HepG2 (cell line): ENCODE measurements at regions not wholly inside any gene's neighbourhood (a gene's known extent, or its start where the extent isn't known, plus 50 kb on each side); places are given as distances from the start of the nearest gene placed in this dataset.

Experiments
- ATAC-seq: fragments of 200-7000 bp; cut with Tn5 transposase; 3 replicates; pipeline ENCODE4 v1.9.1; 2020; ENCODE audit warnings: mild to moderate bottlenecking, moderate library complexity
- BruUV-seq: library from RNA; stranded (reverse); fragments of 400-500 nt; replicated peaks from 2 replicates; lab custom pipeline; 2021; lab: Mats Ljungman, UMichigan
- CTCF ChIA-PET: fragments of 300-600 bp; formaldehyde crosslinking; extraction: SDS; loops from one replicate; lab custom pipeline; 2021; ENCODE audit warnings: low total read pairs, inconsistent platforms, low intra/inter-chr PET ratio; lab: Yijun Ruan, JAX
- POLR2A ChIA-PET: fragments of 350-600 bp; sonication (Branson Sonifier 250); formaldehyde crosslinking; loops from one replicate; lab custom pipeline; 2020; ENCODE audit warnings: antibody characterized with exemption, inconsistent platforms; lab: Yijun Ruan, JAX
- DNase-seq: peaks from one replicate; pipeline ENCODE4 v3.0.0-alpha.2; 2015; ENCODE audit warnings: low spot score
- FAIRE-seq: peaks from 3 replicates; lab custom pipeline; 2011; peaks lifted over from hg19 to GRCh38; lab: Jason Lieb, UNC
- H2AFZ ChIP-seq: one replicate; pipeline ENCODE4 v1.6.1; 2011; ENCODE audit warnings: low read length, inconsistent platforms
- H3K27ac ChIP-seq: fragments of 300-600 bp; 3 replicates; pipeline ENCODE4 v1.8.0; 2011; ENCODE audit warnings: mixed run types, mild to moderate bottlenecking, mixed read lengths, low read length, inconsistent platforms; ENCODE audit not compliant: insufficient read depth; ENCODE audit errors: extremely low read length
- H3K27me3 ChIP-seq, 2 experiments: fragments of 200-600 bp in 1 of 2; 2 replicates in 1 of 2; 3 replicates in 1 of 2; pipeline versions ENCODE4 v1.6.0 to v1.8.0; 2011; ENCODE audit warnings: low read length in 2 of 2, mild to moderate bottlenecking in 2 of 2, moderate library complexity in 2 of 2, inconsistent platforms in 1 of 2; ENCODE audit not compliant: insufficient read depth in 2 of 2, control insufficient read depth in 1 of 2
- H3K36me3 ChIP-seq, 2 experiments: fragments of 200-600 bp in 1 of 2; replicated peaks in 1 of 2; 2 replicates in 1 of 2; 3 replicates in 1 of 2; pipeline versions ENCODE4 v1.5.1 to v1.8.0; 2011; ENCODE audit warnings: low read length in 2 of 2, inconsistent platforms in 1 of 2; ENCODE audit not compliant: insufficient read depth in 2 of 2, control insufficient read depth in 1 of 2
- H3K4me1 ChIP-seq: 2 replicates; pipeline ENCODE4 v1.5.1; 2012; ENCODE audit warnings: low read length, inconsistent platforms; ENCODE audit not compliant: insufficient read depth
- H3K4me2 ChIP-seq: 2 replicates; pipeline ENCODE4 v1.6.0; 2011; ENCODE audit warnings: low read depth, low read length, inconsistent platforms
- H3K4me3 ChIP-seq, 3 experiments: fragments of 200-600 bp in 1 of 3; sonication (generic), shearing (Covaris generic) in 1 of 3; replicated peaks in 1 of 3; 2 replicates each; pipeline ENCODE4 v1.5.1; 2011 to 2016; ENCODE audit warnings: low read length in 3 of 3, inconsistent platforms in 2 of 3, low read depth in 2 of 3, mild to moderate bottlenecking in 2 of 3, control low read depth in 1 of 3, mixed read lengths in 1 of 3; ENCODE audit not compliant: insufficient read depth in 1 of 3
- H3K79me2 ChIP-seq: one replicate; pipeline ENCODE4 v1.6.1; 2011; ENCODE audit warnings: low read length, inconsistent platforms; ENCODE audit not compliant: insufficient read depth
- H3K9ac ChIP-seq: 2 replicates; pipeline ENCODE4 v1.6.0; 2011; ENCODE audit warnings: mild to moderate bottlenecking, low read depth, low read length, inconsistent platforms; ENCODE audit not compliant: insufficient read depth
- H3K9me3 ChIP-seq: 2 replicates; pipeline ENCODE4 v1.5.1; 2012; ENCODE audit warnings: mild to moderate bottlenecking, low read length
- H4K20me1 ChIP-seq: 2 replicates; pipeline ENCODE4 v1.6.0; 2011; ENCODE audit warnings: inconsistent platforms, mild to moderate bottlenecking, low read length, moderate library complexity; ENCODE audit not compliant: insufficient read depth
- BORCS8-MEF2B ChIP-seq: sonication (generic); formaldehyde crosslinking; IDR thresholded peaks from 2 replicates; pipeline ENCODE4 v1.8.0; 2022; ENCODE audit warnings: mild to moderate bottlenecking, missing genetic modification reagents
- MAZ ChIP-seq, 2 experiments: sonication (generic) in 1 of 2; formaldehyde crosslinking in 1 of 2; IDR thresholded peaks; 2 replicates each; pipeline versions ENCODE4 v1.5.0 to v1.6.1; 2012 to 2020; ENCODE audit warnings: low read depth in 2 of 2, mild to moderate bottlenecking in 2 of 2, borderline replicate concordance in 1 of 2, improper control_type of control experiment in 1 of 2, low read length in 1 of 2, missing genetic modification reagents in 1 of 2, moderate library complexity in 1 of 2
- NFKBIZ ChIP-seq: IDR thresholded peaks from 2 replicates; pipeline ENCODE4 v1.6.1; 2018; ENCODE audit warnings: missing genetic modification reagents, missing compliant biosample characterization
- NR2F6 ChIP-seq, 2 experiments: IDR thresholded peaks; 2 replicates each; pipeline ENCODE4 v1.6.1; 2016; ENCODE audit warnings: antibody characterized with exemption in 1 of 2, mild to moderate bottlenecking in 1 of 2
- ZNF292 ChIP-seq: sonication (generic); formaldehyde crosslinking; IDR thresholded peaks from 2 replicates; pipeline ENCODE4 v1.8.1; 2022; ENCODE audit warnings: mild to moderate bottlenecking, low read depth, missing genetic modification reagents, borderline replicate concordance
- ZNF343 ChIP-seq: sonication (generic); formaldehyde crosslinking; IDR thresholded peaks from 2 replicates; pipeline ENCODE4 v1.4.0; 2020; ENCODE audit warnings: mild to moderate bottlenecking, missing genetic modification reagents
- ZNF790 ChIP-seq: sonication (generic); formaldehyde crosslinking; IDR thresholded peaks from 2 replicates; pipeline ENCODE4 v1.8.0; 2022; ENCODE audit warnings: missing genetic modification reagents, mild to moderate bottlenecking, borderline replicate concordance
- WGBS: methylation state at CpG from one replicate; pipeline ENCODE4 v1.1.6; 2017; ENCODE audit warnings: low lambda C conversion rate; 5-methylcytosine and 5-hydroxymethylcytosine counted together
- in situ Hi-C: cut with HindIII; loops from 2 replicates; pipeline ENCODE4 v1.10.0; 2017; ENCODE audit warnings: low pct_unique_long_range_greater_than_20kb; ENCODE audit not compliant: extremely low pct_ligation_motif_present
- intact Hi-C: fragments of 100-400 bp; cut with micrococcal nuclease; formaldehyde crosslinking; loops from one replicate; pipeline ENCODE4 v1.10.0; 2022; ENCODE audit not compliant: unreplicated experiment
- TF ChIP-seq, protein P1 (sequence below): sonication (generic); formaldehyde crosslinking; IDR thresholded peaks from 2 replicates; pipeline ENCODE4 v1.8.0; 2022; ENCODE audit warnings: mild to moderate bottlenecking, missing genetic modification reagents; ENCODE audit not compliant: insufficient replicate concordance
- TF ChIP-seq, protein P2 (sequence below): sonication (generic); formaldehyde crosslinking; IDR thresholded peaks from 2 replicates; pipeline ENCODE4; 2020; ENCODE audit warnings: missing genetic modification reagents, mild to moderate bottlenecking, borderline replicate concordance
- TF ChIP-seq, protein P3 (sequence below): IDR thresholded peaks from 2 replicates; pipeline ENCODE4 v1.6.1; 2016; ENCODE audit warnings: low read depth
- TF ChIP-seq, protein P4 (sequence below): sonication (generic); formaldehyde crosslinking; IDR thresholded peaks from 2 replicates; pipeline ENCODE4 v1.5.0; 2020; ENCODE audit warnings: missing genetic modification reagents
- TF ChIP-seq, protein P5 (sequence below): sonication (generic); formaldehyde crosslinking; IDR thresholded peaks from 2 replicates; pipeline ENCODE4 v1.9.0; 2021; ENCODE audit warnings: missing genetic modification reagents, mild to moderate bottlenecking, borderline replicate concordance

DNA sequence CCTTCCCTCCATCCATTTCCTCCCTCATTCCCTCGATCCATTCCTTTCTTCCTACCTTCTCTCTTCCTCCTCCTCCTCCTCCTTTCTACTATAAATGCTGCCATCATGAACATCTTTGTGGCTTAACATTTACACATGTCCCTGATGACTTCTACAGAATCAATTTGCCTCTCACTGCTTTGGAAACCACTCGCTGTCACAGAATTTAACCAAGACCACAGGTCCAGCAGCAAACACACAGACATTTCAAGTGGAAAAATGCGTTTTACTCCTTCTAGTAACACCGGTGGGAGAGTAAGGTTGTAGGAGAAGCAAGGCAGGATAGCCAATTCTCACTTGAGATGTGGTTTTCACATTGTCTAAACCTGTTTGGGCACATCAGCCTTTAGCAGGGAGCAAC, 101.4 kb upstream of the LRIG1 start:
- Histone ChIP-seq H3K27me3 (peaks cover 3 to 5% of the 10 kb centered on the region in 2 experiments; a peak in 2 of 5 replicates), H3K4me1 (no peaks in the 10 kb centered on the region), H3K4me3 (no peak overlapping the region), H3K79me2 (no peaks in the 10 kb centered on the region), H4K20me1 (no peaks in the 10 kb centered on the region), H3K4me2 (no peak overlapping the region), H3K36me3 (no peaks in the 10 kb centered on the region), H3K27ac (no peak overlapping the region), H2AFZ (no peak overlapping the region), H3K9ac (no peak overlapping the region), H3K9me3 (no peaks in the 10 kb centered on the region)
- ChIA-PET POLR2A (no interaction called here), CTCF (no interaction called here)
- 6% methylated on average over 4 of the region's 4 CpGs for WGBS
- no peak for FAIRE-seq
- DNase-seq = no peak
- intact Hi-C loops = no loop called here
- no TSS peak for BruUV-seq
- TF ChIP-seq ZNF292 (CRISPR knock-in tag) (no peak), BORCS8-MEF2B (CRISPR knock-in tag) (no peak), NR2F6 (IDR thresholded peaks at IDR 0.05) (no peak), NR2F6 (CRISPR knock-in tag; IDR thresholded peaks at IDR 0.05) (no peak), ZNF790 (no peak), ZNF343 (no peak), MAZ (IDR thresholded peaks at IDR 0.05; ENCODE audit: borderline replicate concordance, low read depth, low read length) (no peak), MAZ (CRISPR knock-in tag; IDR thresholded peaks at IDR 0.05; ENCODE audit: low read depth) (no peak), NFKBIZ (CRISPR knock-in tag) (no peak)
- TF ChIP-seq, protein P1, sequence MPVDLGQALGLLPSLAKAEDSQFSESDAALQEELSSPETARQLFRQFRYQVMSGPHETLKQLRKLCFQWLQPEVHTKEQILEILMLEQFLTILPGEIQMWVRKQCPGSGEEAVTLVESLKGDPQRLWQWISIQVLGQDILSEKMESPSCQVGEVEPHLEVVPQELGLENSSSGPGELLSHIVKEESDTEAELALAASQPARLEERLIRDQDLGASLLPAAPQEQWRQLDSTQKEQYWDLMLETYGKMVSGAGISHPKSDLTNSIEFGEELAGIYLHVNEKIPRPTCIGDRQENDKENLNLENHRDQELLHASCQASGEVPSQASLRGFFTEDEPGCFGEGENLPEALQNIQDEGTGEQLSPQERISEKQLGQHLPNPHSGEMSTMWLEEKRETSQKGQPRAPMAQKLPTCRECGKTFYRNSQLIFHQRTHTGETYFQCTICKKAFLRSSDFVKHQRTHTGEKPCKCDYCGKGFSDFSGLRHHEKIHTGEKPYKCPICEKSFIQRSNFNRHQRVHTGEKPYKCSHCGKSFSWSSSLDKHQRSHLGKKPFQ (CRISPR knock-in tag) = no peak
- TF ChIP-seq, protein P2, sequence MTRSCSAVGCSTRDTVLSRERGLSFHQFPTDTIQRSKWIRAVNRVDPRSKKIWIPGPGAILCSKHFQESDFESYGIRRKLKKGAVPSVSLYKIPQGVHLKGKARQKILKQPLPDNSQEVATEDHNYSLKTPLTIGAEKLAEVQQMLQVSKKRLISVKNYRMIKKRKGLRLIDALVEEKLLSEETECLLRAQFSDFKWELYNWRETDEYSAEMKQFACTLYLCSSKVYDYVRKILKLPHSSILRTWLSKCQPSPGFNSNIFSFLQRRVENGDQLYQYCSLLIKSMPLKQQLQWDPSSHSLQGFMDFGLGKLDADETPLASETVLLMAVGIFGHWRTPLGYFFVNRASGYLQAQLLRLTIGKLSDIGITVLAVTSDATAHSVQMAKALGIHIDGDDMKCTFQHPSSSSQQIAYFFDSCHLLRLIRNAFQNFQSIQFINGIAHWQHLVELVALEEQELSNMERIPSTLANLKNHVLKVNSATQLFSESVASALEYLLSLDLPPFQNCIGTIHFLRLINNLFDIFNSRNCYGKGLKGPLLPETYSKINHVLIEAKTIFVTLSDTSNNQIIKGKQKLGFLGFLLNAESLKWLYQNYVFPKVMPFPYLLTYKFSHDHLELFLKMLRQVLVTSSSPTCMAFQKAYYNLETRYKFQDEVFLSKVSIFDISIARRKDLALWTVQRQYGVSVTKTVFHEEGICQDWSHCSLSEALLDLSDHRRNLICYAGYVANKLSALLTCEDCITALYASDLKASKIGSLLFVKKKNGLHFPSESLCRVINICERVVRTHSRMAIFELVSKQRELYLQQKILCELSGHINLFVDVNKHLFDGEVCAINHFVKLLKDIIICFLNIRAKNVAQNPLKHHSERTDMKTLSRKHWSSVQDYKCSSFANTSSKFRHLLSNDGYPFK (CRISPR knock-in tag) = no peak
- TF ChIP-seq, protein P3, sequence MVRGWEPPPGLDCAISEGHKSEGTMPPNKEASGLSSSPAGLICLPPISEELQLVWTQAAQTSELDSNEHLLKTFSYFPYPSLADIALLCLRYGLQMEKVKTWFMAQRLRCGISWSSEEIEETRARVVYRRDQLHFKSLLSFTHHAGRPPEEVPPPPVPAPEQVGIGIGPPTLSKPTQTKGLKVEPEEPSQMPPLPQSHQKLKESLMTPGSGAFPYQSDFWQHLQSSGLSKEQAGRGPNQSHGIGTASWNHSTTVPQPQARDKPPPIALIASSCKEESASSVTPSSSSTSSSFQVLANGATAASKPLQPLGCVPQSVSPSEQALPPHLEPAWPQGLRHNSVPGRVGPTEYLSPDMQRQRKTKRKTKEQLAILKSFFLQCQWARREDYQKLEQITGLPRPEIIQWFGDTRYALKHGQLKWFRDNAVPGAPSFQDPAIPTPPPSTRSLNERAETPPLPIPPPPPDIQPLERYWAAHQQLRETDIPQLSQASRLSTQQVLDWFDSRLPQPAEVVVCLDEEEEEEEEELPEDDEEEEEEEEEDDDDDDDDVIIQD = no peak
- TF ChIP-seq, protein P4, sequence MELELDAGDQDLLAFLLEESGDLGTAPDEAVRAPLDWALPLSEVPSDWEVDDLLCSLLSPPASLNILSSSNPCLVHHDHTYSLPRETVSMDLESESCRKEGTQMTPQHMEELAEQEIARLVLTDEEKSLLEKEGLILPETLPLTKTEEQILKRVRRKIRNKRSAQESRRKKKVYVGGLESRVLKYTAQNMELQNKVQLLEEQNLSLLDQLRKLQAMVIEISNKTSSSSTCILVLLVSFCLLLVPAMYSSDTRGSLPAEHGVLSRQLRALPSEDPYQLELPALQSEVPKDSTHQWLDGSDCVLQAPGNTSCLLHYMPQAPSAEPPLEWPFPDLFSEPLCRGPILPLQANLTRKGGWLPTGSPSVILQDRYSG (CRISPR knock-in tag) = no peak
- TF ChIP-seq, protein P5, sequence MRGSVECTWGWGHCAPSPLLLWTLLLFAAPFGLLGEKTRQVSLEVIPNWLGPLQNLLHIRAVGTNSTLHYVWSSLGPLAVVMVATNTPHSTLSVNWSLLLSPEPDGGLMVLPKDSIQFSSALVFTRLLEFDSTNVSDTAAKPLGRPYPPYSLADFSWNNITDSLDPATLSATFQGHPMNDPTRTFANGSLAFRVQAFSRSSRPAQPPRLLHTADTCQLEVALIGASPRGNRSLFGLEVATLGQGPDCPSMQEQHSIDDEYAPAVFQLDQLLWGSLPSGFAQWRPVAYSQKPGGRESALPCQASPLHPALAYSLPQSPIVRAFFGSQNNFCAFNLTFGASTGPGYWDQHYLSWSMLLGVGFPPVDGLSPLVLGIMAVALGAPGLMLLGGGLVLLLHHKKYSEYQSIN = no peak
- in situ Hi-C loops = no loop called here
- ATAC-seq = no peak
